Kidney (tissue), 13 donors: ENCODE measurements at regions not wholly inside any gene's neighbourhood (a gene's known extent, or its start where the extent isn't known, plus 50 kb on each side); places are given as distances from the start of the nearest gene placed in this dataset.

Experiments
- DNase-seq, 5 donors: peaks; one replicate each; pipeline ENCODE4 v3.0.0-alpha.2; 2013 to 2020
- FAIRE-seq: peaks from 2 replicates; lab custom pipeline; 2012; peaks lifted over from hg19 to GRCh38; lab: Jason Lieb, UNC
- H3K27ac ChIP-seq, 2 donors: one replicate each; pipeline ENCODE4 v1.7.0; 2013; ENCODE audit warnings: low read depth in 2 of 2, low read length in 2 of 2, inconsistent platforms in 1 of 2
- H3K27me3 ChIP-seq: one replicate; pipeline ENCODE4 v1.7.1; 2013; ENCODE audit warnings: low read length, inconsistent platforms; ENCODE audit not compliant: control insufficient read depth, insufficient read depth
- H3K36me3 ChIP-seq, 3 donors: one replicate each; pipeline versions ENCODE4 v1.7.0 to v1.7.1; 2013; ENCODE audit warnings: low read length in 3 of 3, control low read depth in 1 of 3, inconsistent platforms in 1 of 3; ENCODE audit not compliant: insufficient read depth in 3 of 3, control insufficient read depth in 2 of 3
- H3K4me1 ChIP-seq, 3 donors: one replicate each; pipeline versions ENCODE4 v1.7.0 to v1.7.1; 2013; ENCODE audit warnings: low read length in 3 of 3, inconsistent platforms in 1 of 3, low read depth in 1 of 3; ENCODE audit not compliant: control insufficient read depth in 2 of 3, insufficient read depth in 2 of 3
- H3K4me3 ChIP-seq, 3 donors: one replicate each; pipeline versions ENCODE4 v1.7.0 to v1.8.1; 2013; ENCODE audit warnings: low read length in 3 of 3, control low read depth in 1 of 3, inconsistent platforms in 1 of 3
- H3K9ac ChIP-seq, 3 donors: one replicate each; pipeline versions ENCODE4 v1.7.0 to v1.7.1; 2013; ENCODE audit warnings: low read length in 3 of 3, control low read depth in 1 of 3, inconsistent platforms in 1 of 3
- H3K9me3 ChIP-seq, 3 donors: one replicate each; pipeline versions ENCODE4 v1.7.0 to v1.7.1; 2013; ENCODE audit warnings: low read length in 3 of 3, control low read depth in 1 of 3, inconsistent platforms in 1 of 3; ENCODE audit not compliant: control insufficient read depth in 2 of 3, insufficient read depth in 1 of 3
- CTCF ChIP-seq: IDR thresholded peaks from 3 replicates; pipeline ENCODE4 v1.5.1; 2012; ENCODE audit warnings: mild to moderate bottlenecking, moderate library complexity, borderline replicate concordance; ENCODE audit not compliant: insufficient read depth; ENCODE audit errors: extremely low read depth
- intact Hi-C: fragments of 100-400 bp; cut with DNase I; formaldehyde crosslinking; loops from one replicate; pipeline ENCODE4 v1.11.1; 2022
- donor health status: control.
- donor health status: control.
- donor health status: control.
- donor health status: control.
- donor health status: control.
- donor health status: DM: yes; HTN: yes; CAD: no.
- donor health status: Normal renal cell carcinoma (clear cell type).

DNA sequence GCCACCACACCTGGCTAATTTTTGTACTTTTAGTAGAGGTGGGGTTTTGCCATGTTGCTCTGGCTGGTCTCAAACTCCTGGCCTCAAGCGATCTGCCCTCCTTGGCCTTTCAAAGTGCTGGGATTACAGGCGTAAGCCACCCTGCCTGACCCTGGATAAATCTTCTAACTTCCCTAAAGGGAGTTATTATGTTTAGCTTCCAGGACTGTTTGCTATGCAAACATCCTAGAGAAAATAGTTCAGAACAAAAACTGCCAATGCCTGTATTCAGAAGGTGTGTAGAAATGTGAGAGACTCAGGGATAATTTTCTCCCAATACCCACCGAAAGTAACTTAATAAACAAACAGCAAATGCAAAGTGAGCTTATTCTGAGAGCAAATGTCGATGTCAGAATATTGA lies 301.2 kb downstream of the TGFB2 start:
- no peaks in the 10 kb centered on the region for H3K27me3 ChIP-seq
- H3K36me3 ChIP-seq: no peaks in the 10 kb centered on the region
- intact Hi-C loops: no loop called here
- no peak overlapping the region for H3K27ac ChIP-seq
- no peaks in the 10 kb centered on the region for H3K9me3 ChIP-seq
- H3K4me1 ChIP-seq: no peaks in the 10 kb centered on the region
- no peak for TF ChIP-seq CTCF
- FAIRE-seq (no peak), DNase-seq (no peak)
- H3K9ac ChIP-seq: no peak overlapping the region
- no peak overlapping the region for H3K4me3 ChIP-seq

DNA sequence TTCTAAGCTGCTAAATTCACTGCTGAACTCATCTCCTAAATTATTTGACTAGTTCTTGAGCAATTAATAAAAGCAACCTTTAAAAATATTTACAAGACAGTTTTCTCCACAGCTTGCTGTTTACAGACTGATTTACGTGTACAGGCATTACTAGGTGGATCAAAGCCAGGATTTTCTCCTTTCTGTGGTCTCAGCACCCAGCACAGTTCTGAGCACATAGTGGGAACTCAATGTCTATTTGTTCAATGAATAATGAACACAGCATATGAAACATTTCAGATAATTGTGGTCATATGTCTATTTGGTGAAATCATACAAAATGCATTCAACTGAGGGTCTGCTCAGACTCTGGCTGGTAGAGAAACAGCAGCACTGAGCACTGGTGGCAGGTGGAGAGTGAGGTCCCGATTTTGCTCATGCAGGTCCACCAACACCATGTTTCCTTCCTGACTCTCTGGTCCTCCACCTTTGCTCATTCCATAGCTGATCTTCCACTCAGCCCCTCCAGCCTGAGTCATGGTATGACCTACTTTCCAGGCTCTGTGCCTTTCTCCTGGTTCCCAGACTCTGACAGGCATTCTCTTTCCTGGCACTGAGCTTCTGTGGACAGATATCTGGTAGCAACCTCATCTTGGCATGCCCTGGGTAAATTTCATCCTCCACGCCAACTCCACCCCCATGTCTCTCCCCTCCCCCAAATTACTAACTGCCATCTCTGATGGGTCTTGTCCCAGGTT lies 311.3 kb downstream of the TGFB2 start:
- Histone ChIP-seq H3K27me3 (no peaks in the 10 kb centered on the region), H3K9ac (no peak overlapping the region), H3K4me1 (no peaks in the 10 kb centered on the region), H3K9me3 (no peaks in the 10 kb centered on the region), H3K36me3 (no peaks in the 10 kb centered on the region), H3K4me3 (no peak overlapping the region), H3K27ac (no peak overlapping the region)
- no peak for DNase-seq
- intact Hi-C loops: no loop called here
- FAIRE-seq: no peak
- TF ChIP-seq CTCF: no peak

DNA sequence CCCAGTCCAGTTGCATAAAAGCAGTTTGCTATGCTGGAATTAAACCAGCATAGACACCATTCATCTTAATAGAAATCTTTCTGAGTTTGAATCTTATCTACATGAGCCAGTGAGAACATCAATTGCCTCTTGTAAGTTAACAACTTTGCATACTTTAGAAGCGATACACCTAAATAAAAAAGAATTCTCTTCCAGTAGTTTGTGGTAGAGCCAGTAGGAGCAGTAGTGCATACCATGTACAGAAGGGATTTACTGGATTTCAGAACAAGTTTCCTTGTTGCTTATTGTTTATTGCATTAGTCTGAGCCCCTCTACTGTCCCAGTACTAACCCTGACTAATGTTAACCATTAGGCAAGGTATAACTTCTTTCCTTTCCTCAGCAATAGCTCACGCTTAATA lies 313.1 kb downstream of the TGFB2 start:
- intact Hi-C loops: no loop called here
- no peak for FAIRE-seq

More for the DNA sequence above, 313.1 kb downstream of the TGFB2 start:
- H3K4me1 ChIP-seq: no peaks in the 10 kb centered on the region
- H3K4me3 ChIP-seq: no peak overlapping the region
- no peak for TF ChIP-seq CTCF
- H3K27ac ChIP-seq: no peak overlapping the region
- no peaks in the 10 kb centered on the region for H3K27me3 ChIP-seq
- no peak for DNase-seq
- no peaks in the 10 kb centered on the region for H3K9me3 ChIP-seq
- no peaks in the 10 kb centered on the region for H3K36me3 ChIP-seq
- no peak overlapping the region for H3K9ac ChIP-seq
